Fibroblast of lung (primary cell): ENCODE measurements at regions not wholly inside any gene's neighbourhood (a gene's known extent, or its start where the extent isn't known, plus 50 kb on each side); places are given as distances from the start of the nearest gene placed in this dataset.
A peak's percentile ranks its signal among the peaks of the same experiment; 100 is the strongest.

Experiments used
- DNase-seq, 2 donors: peaks; one replicate each; pipeline versions ENCODE4 v3.0.0 to v3.0.0-alpha.2; 2010; ENCODE audit warnings: low read depth in 2 of 2
- H2AFZ ChIP-seq: 2 replicates; pipeline ENCODE4 v1.5.1; 2012; ENCODE audit warnings: low read length, control low read depth, inconsistent platforms
- H3K27ac ChIP-seq: 2 replicates; pipeline ENCODE4 v1.5.1; 2011; ENCODE audit warnings: low read length, control low read depth; ENCODE audit not compliant: insufficient read depth
- H3K27me3 ChIP-seq: 2 replicates; pipeline ENCODE4 v1.5.1; 2011; ENCODE audit warnings: mild to moderate bottlenecking, low read length; ENCODE audit not compliant: control insufficient read depth, insufficient read depth
- H3K36me3 ChIP-seq: 2 replicates; pipeline ENCODE4 v1.5.1; 2011; ENCODE audit warnings: low read length; ENCODE audit not compliant: control insufficient read depth, insufficient read depth
- H3K4me1 ChIP-seq: 2 replicates; pipeline ENCODE4 v1.5.1; 2011; ENCODE audit warnings: low read length; ENCODE audit not compliant: control insufficient read depth, insufficient read depth; ENCODE audit errors: extremely low read depth
- H3K4me2 ChIP-seq: 2 replicates; pipeline ENCODE4 v1.5.1; 2011; ENCODE audit warnings: low read length, control low read depth; ENCODE audit not compliant: insufficient read depth; ENCODE audit errors: extremely low read depth
- H3K4me3 ChIP-seq, 4 experiments: fragments of 200-600 bp in 1 of 4; sonication (generic) in 1 of 4; replicated peaks in 1 of 4; 2 replicates each; pipeline ENCODE4 v1.5.1; 2011 to 2016; ENCODE audit warnings: low read length in 4 of 4, low read depth in 3 of 4, mild to moderate bottlenecking in 3 of 4, control low read depth in 2 of 4, inconsistent platforms in 1 of 4, mixed read lengths in 1 of 4; ENCODE audit not compliant: insufficient read depth in 1 of 4; ENCODE audit errors: control extremely low read depth in 1 of 4
- H3K79me2 ChIP-seq: 2 replicates; pipeline ENCODE4 v1.5.1; 2012; ENCODE audit warnings: mild to moderate bottlenecking, low read length, inconsistent platforms; ENCODE audit not compliant: control insufficient read depth, insufficient read depth
- H3K9ac ChIP-seq: 2 replicates; pipeline ENCODE4 v1.5.1; 2011; ENCODE audit warnings: mild to moderate bottlenecking, low read length, control low read depth; ENCODE audit not compliant: insufficient read depth
- H3K9me3 ChIP-seq: 2 replicates; pipeline ENCODE4 v1.5.1; 2012; ENCODE audit warnings: low read depth, low read length; ENCODE audit not compliant: control insufficient read depth, insufficient read depth
- H4K20me1 ChIP-seq: 2 replicates; pipeline ENCODE4 v1.5.1; 2011; ENCODE audit warnings: low read length; ENCODE audit not compliant: control insufficient read depth, insufficient read depth; ENCODE audit errors: extremely low read depth
- EZH2 ChIP-seq: IDR thresholded peaks from 2 replicates; pipeline ENCODE4 v1.5.1; 2012; ENCODE audit warnings: low read length, control low read depth, mild to moderate bottlenecking; ENCODE audit errors: missing control alignments
- TF ChIP-seq, protein P1 (sequence below), 2 donors: IDR thresholded peaks in 1 of 2; conservative IDR thresholded peaks in 1 of 2; 1 replicate in 1 of 2; 2 replicates in 1 of 2; pipeline ENCODE4 v1.5.1; 2011 to 2012; ENCODE audit warnings: low read length in 2 of 2, control low read depth in 1 of 2, inconsistent platforms in 1 of 2, low read depth in 1 of 2, mild to moderate bottlenecking in 1 of 2

DNA sequence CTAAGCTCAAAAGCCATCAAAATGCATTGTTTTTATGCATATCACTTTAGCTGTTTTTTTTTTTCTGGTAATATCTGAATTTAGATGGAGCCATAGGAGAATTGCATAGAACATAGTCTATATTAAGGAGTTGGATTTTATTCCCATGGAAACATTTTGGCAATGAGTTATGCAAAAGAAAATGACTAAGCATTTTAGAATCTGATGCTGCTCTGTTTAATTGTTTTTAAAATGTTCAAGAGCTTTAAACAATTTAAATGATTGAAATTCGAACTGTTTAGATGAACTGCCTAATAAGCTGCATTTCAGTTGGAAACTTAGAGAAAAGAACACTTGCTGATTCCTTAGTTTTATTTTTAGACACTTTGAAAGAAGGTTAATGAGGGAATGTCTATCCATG is 1531.5 kb upstream of the B3GALT2 start:
- TF ChIP-seq EZH2 = no peak
- TF ChIP-seq, protein P1, sequence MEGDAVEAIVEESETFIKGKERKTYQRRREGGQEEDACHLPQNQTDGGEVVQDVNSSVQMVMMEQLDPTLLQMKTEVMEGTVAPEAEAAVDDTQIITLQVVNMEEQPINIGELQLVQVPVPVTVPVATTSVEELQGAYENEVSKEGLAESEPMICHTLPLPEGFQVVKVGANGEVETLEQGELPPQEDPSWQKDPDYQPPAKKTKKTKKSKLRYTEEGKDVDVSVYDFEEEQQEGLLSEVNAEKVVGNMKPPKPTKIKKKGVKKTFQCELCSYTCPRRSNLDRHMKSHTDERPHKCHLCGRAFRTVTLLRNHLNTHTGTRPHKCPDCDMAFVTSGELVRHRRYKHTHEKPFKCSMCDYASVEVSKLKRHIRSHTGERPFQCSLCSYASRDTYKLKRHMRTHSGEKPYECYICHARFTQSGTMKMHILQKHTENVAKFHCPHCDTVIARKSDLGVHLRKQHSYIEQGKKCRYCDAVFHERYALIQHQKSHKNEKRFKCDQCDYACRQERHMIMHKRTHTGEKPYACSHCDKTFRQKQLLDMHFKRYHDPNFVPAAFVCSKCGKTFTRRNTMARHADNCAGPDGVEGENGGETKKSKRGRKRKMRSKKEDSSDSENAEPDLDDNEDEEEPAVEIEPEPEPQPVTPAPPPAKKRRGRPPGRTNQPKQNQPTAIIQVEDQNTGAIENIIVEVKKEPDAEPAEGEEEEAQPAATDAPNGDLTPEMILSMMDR (conservative IDR thresholded peaks at IDR 0.05 in 1 of 2, IDR thresholded peaks at IDR 0.05 in 1 of 2; ENCODE audit: low read depth in 1 of 2, low read length in 2 of 2) = no peak
- H3K9ac ChIP-seq = no peak overlapping the region
- H4K20me1 ChIP-seq = no peaks in the 10 kb centered on the region
- no peaks in the 10 kb centered on the region for H3K36me3 ChIP-seq
- H3K4me2 ChIP-seq = no peak overlapping the region
- no peaks in the 10 kb centered on the region for H3K9me3 ChIP-seq
- no peaks in the 10 kb centered on the region for H3K79me2 ChIP-seq
- peak; percentile 31 to 65 for DNase-seq
- H3K4me1 ChIP-seq = no peaks in the 10 kb centered on the region
- no peak overlapping the region for H3K4me3 ChIP-seq
- H2AFZ ChIP-seq = no peak overlapping the region
- no peaks in the 10 kb centered on the region for H3K27me3 ChIP-seq
- no peak overlapping the region for H3K27ac ChIP-seq

DNA sequence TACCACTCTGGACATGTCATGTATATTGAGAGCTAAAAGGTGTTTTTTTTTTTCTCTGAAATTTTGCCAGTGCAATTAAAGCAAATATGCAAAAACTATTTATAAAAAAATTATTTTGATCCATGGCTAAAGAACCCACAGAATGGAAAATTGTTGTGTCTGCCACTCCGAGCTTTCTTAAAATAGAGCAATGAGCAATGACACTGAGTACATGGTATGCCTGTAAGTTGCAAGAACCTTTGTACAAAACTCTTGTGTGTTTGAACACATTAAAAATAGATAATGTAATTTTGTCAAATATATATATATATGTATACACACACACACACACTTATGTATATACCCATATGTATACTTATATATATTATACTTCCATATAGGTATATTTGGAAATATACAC is 1530.9 kb upstream of the B3GALT2 start:
- Histone ChIP-seq H3K4me3 (no peak overlapping the region), H3K36me3 (no peaks in the 10 kb centered on the region), H3K9me3 (no peaks in the 10 kb centered on the region), H3K4me1 (no peaks in the 10 kb centered on the region), H2AFZ (no peak overlapping the region), H3K9ac (no peak overlapping the region), H4K20me1 (no peaks in the 10 kb centered on the region), H3K79me2 (no peaks in the 10 kb centered on the region), H3K27me3 (no peaks in the 10 kb centered on the region), H3K27ac (no peak overlapping the region), H3K4me2 (no peak overlapping the region)
- peak in 1 of 2 donors; percentile 10 for DNase-seq
- TF ChIP-seq, protein P1 (conservative IDR thresholded peaks at IDR 0.05 in 1 of 2, IDR thresholded peaks at IDR 0.05 in 1 of 2; ENCODE audit: low read depth in 1 of 2, low read length in 2 of 2) = no peak
- TF ChIP-seq EZH2 = no peak

DNA sequence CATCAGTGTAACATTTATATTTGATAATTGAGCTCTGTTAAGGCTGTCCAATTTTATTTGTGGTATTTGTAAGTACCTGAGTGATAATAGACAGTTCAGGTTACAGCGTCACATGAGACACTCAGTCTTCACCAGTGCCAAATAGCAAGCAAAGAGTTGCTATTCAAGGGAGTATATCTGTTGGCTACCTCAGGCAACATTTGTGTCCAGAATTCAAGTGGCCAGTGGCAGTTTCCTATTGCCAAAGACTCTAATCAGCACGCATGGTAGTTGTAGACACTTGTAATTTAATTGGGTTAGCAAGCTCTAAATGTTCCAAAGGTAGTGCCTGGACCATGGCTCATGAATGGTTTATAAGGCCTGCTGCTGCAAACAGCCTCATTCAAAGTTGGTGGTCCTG is 1524.3 kb upstream of the B3GALT2 start:
- no peak overlapping the region for H3K4me3 ChIP-seq
- H3K9me3 ChIP-seq = no peaks in the 10 kb centered on the region
- no peak for TF ChIP-seq EZH2
- TF ChIP-seq, protein P1 (conservative IDR thresholded peaks at IDR 0.05 in 1 of 2, IDR thresholded peaks at IDR 0.05 in 1 of 2; ENCODE audit: low read depth in 1 of 2, low read length in 2 of 2) = no peak

More for the DNA sequence above, 1524.3 kb upstream of the B3GALT2 start:
- Histone ChIP-seq H4K20me1 (no peaks in the 10 kb centered on the region), H3K27me3 (no peaks in the 10 kb centered on the region), H3K36me3 (no peaks in the 10 kb centered on the region), H3K9ac (no peak overlapping the region), H3K27ac (no peak overlapping the region), H2AFZ (no peak overlapping the region), H3K4me1 (no peaks in the 10 kb centered on the region), H3K4me2 (no peak overlapping the region), H3K79me2 (no peaks in the 10 kb centered on the region)
- DNase-seq = no peak
